ENCODE measurements at regions not wholly inside any gene's neighbourhood (a gene's known extent, or its start where the extent isn't known, plus 50 kb on each side); places are given as distances from the start of the nearest gene placed in this dataset.

DNA sequence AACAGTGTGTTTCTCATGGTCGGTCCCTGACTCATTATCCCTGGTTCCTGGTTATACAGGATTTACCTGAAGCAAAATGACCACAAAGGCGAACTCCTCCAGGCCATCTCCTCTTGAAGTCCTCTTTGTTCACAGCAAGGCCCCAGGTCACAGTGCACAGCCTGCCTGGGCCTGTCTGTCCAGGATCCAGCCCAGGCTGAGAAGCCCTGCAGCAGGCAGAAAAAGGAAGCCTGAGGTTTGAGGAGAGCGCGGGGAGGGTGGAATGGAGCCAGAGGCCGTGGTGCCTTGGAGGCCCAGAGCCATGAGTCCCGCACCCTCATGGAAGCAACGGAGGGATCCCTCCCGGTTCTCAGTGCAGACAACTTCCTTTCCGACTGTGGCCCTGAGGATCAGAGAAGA is 136.8 kb upstream of the IRF2BP2 start:
- DNase-seq = no peak

DNA sequence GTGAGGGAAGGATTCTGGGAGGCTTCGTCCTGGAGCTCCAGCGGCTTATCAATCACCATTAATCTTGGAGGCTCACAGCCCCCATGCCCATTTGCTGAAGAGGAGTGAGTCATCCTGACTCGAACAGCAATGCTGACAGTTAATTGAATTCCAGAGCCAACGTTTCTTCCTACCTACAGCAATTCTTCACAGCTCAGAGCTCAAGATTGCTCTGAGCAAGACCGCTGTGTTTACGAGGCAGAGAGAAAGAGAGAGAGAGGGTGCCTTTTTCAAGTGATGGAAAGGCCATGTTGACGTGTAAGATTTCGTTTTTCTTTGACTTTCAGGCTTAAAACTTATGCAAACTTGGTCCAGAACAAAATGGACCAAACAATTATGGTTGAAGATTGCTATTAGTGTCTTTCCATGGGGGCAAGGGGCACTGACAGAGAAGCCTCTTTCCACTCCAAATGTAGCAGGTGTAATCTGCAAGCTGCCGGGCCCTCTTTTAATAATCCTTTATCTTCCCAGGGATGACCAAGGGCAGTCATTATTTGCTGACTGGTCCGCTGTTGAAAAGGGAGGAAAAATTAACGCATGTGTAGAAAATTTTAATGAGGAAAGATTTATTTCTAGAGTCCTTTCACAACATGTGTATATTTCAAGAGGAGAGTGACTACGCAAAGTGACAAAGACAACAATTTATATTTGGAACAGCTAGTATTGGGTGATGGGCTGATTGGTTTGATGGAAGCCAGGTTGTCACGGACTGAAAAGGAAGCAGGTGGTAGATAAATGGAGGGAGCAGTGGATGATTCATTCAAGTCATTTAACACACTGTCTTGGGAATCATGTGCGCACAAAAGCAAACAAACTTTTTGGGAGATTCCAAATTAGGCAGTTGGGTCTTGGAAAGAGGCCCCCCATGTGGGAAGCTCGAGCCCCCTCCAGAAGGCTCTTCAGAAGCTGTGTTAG is 136.1 kb upstream of the IRF2BP2 start:
- DNase-seq = no peak

DNA sequence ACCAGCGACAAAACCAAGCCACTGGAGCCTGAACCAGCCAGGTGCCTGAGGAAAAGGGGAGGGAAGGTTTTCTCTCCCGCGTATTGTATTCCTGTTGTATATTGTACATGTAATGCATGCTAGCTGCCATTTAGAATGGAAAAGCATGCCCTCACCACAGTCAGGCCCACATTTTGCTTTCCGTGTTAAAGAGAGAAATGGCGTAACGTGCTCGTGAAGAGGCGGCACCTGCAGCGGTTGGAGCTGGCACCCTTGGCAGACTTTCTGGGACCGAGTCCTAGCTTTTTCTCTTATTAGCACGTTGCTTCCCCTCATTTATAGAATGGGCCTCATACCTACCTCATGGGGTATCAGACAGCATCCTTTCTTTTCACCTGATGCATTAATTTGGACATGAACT is 135.3 kb upstream of the IRF2BP2 start:
- DNase-seq = no peak

DNA sequence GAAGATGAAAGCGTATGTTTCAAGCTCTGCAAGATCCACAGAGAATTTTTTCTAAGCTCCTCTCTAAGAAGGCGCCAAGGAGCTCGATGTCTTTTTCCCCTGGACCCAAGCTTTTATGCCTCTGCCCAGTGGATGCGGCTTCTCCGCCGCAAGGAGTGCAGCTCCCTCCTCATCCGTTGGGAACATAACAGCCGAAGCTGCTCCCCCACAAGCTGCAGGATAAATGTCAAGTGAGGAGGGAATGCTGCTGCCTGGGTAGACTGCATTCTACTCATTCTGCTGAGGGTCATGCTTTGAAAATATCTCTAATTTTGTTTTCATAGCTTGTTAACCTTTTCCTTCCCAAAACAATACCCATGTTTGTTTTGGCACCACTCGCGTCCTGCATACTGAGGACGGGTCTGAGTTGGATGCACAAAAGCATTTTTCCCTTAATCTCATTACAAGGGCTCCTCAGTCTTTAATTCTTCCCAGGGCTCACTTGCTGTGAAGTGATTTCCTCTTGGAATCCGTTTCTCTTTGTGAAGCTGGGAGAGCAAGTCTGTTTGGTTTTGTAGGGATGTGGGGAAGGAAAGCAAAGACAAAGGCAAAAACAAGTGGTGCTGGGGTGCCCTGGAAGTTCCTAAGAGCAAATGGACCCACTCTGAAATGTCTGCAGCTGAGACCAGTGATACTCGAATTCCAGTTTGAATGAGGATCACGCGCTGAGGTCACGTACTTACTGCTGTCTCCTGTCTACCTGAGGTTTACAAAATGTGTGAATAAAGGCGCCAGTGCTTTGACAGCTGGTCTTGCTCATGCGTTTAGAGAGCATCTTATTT is 134.0 kb upstream of the IRF2BP2 start:
- no peak for DNase-seq

DNA sequence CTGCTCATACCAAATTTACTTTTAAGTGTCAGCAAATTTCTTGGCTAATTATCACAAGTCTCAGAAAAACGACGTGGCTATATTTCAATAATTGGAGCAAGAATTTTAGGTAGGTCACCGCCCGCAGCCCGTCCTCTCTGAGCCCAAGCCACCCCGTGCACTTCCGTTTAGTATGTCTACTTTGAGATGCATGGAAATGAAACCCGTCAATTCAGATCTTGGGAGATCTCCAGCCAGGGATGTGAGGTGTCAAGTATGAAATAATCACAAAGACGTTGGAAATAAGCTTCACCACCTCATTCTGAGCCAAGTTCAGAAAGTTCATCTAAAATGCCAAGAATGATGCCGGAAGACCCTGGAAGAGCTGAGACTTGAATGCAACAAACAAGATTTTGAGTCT is 132.6 kb upstream of the IRF2BP2 start:
- DNase-seq = no peak

DNA sequence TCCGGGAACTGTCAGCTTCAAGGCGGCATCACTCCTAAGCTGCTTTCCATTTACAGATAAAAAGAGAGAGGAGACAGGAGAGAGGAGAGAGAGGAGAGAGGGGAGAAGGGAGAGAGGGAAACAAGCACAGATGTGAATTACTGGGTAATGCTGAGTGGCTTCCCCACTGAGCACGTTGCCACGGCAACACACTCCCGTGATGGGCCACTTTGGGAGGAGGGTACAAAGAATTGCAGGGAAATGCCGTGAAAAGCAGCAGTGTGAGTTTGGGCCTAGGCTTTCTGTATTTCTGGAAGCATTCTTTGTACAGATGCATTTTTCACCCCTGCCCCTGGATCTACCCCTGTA is 128.0 kb upstream of the IRF2BP2 start:
- DNase-seq = no peak

DNA sequence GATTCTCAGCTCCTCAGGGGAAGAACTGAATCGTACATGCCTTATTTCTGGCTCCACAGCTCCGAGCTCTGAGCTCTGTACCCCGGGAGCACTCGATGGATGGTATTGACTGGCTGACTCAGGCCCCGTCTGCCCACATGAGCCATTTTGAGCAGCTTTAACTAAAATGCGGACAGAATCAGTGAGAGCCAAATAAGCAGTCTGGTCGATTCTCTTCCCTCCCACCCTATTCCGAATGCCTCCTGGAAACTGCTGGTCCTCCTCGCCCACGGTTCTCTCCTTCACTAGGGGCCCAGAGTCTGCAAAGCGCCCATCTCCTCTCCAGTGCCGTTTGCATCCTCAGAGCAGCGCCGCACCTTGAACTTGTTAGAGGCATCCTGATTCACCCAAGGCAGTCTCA is 125.9 kb upstream of the IRF2BP2 start:
- DNase-seq = no peak

DNA sequence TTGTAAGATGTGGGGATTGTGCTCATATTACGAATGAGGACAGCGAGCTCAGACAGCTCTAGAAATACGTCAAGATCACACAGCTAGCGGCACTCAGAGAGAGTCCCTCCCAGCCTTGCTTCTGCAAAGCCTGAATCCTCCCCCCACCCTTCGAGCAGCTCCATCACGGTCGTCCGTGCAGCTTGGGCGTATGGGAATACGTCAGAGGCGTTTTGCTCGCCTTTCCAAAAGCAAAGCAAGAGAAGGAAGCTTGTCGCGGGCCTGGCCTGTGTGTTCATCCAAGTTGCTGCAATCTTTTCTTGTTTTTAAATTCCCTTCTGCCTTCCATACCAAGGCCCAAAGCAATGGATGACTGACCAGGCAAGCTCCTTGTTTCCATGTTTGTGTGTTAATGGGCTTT is 125.5 kb upstream of the IRF2BP2 start:
- DNase-seq = no peak

DNA sequence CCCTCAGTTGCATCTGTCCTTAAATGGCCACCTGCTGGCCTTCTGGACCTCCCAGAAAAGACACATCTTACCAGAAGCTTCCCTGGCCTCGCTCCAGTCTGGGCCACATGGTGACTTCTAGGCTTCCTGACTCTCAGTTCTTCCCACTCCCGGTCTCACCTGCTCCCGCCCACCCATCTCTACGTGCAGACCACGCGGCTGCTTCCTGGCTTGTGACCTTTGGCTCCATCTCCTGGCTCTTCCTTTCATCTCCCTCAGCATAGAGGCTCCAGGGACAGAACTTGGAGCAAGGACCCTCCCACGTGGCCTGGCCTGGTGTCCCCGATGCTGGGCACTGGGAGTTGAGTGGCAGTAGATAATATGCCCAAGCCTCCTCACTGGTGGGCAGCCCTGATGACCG is 124.9 kb upstream of the IRF2BP2 start:
- no peak for DNase-seq

DNA sequence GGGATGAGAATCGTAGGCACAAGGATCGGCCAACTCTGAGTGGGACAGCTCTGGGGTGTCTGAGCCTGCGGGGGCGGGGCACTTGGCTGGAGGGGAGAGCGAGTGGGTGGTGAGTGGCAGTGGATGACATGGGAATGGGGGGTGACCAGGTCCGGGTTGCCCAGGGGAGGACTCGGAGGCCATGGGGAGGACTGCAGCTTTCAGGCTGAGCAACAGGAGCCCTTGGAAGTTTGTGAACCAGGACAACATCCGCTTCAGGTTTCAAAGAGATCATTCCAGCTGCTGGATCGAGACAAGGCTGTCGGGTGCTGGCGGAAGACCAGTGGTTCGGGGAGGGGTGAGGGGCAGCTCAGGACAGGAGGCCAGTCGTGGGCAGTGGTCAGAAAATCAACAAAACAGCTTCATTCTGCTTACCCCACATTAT is 124.4 kb upstream of the IRF2BP2 start:
- DNase-seq = no peak

DNA sequence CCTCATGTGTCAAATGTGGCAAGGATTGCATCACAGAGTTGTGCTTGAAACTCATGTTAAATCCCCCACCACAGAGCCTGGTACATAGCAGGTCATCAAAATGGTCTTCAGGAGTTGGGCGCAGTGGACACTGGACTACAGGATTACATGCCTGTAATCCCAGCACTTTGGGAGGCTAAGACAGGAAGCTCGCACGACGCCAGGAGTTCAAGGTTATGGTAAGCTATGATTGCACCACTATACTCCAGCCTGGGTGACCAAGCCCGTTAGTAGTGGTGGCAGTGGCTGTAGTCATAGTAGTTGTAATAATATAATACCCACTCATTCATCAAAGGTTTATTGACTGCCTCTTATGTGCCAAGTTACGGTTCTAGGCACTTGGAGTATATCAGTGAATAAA is 123.4 kb upstream of the IRF2BP2 start:
- DNase-seq = no peak

DNA sequence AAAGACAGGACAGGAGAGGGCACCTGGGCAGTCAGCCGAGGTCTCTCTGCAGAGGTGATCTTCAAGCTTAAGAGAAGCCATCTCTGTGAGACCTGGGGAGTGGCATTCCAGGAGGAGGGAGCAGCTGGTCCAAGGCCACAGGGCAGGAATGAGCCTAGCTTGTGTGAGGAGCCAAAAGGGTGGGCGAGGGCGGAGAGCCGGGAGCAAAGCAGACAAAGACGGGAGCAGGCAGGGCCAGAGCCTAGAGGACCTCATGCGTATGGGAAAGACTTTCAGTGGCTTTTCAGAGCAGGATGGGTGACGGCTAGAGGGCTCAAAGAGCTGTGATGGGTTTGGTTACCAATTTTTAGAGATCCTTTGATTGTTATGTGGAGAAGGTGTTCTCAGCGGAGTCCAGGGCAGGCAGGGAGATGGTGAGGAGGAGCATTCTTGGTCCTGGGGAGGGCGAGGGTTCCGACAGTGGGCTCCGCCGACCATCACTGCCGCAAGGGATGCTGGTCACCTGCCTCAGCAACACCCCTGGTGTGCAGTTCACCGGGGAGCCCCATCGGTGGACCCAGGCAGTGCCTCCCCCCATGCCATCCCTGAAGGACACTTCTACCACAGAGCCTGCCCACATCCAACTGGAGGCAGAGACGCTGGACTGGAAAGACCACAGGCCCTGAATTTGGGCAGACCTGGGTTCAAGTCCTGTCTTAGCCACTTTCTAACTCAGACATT is 122.9 kb upstream of the IRF2BP2 start:
- no peak for DNase-seq

DNA sequence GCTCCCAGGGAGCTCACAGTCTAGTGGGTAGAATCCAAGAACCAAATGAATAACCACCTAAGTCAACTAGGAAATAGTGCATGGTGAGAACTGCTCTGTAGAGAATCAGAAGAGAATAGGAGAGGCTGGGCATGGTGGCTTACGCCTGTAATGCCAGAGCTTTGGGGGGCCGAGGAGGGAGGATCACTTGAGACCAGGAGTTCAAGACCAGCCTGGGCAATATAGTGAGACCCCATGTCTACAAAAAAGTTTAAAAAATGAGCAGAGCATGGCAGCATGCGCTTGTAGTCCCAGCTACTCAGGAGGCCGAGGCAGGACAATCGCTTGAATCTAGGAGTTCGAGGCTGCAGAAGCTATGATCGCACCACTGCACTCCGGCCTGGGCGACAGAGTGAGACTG is 122.3 kb upstream of the IRF2BP2 start:
- no peak for DNase-seq

DNA sequence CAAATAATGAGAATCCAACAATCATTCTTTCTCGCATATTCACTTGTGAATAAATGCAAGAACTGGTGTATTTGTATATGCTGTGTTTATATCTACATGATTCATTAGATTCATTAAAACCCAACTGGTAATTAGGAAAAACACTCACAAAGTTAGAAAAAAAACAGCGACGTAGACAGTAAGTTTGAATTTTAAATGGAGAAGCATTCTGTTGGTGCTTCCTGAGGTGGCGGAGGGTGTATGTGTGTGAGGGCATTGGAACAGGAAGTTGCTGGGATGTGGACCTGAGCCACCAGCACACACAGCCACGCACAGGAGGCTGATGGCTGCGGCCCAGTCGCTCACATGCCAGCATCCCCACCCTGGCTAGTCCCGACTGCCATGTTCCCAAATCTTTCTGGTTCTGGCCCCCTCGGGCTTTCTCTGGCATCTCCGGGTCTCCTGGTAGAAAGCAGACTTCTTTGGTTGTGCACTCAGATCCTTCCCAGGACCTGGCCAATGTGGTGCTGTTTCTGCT is 121.6 kb upstream of the IRF2BP2 start:
- no peak for DNase-seq

DNA sequence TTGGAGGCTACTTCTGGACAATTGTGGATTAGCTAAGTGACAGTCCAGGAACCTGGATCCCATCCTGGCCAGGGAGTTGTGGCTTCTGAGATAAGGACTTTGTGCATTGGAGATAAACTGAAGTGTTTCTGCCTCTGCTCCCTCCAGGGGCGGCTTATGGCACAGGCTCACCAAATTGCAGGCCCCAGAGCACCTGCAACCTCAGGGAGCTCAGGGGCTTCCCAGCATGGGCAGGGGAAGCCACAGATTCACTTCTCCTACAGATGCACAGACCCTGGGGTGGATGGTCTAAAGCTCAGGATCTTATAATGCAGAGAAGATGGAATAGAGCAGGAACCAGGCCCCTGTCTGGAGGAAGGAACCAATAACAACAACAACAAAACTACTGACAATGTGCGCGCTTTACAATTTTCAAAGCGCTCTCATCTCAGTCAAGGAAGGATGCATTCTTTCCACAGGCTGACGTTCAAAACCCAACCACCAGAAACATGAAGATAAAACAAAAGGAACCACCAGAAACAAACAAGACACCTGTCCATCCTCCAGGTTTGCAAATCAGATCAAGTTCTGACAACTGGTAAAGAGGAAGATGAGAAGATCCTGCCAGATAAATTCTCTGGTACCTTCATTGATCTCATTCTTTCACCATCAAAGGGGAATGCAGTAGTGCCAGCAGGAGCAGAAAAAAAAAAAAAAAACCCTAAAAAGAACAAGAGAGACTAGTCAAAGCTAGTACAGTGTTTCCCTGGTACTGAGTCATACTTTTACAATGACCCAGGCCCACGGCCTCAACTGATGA is 121.0 kb upstream of the IRF2BP2 start:
- DNase-seq = no peak

DNA sequence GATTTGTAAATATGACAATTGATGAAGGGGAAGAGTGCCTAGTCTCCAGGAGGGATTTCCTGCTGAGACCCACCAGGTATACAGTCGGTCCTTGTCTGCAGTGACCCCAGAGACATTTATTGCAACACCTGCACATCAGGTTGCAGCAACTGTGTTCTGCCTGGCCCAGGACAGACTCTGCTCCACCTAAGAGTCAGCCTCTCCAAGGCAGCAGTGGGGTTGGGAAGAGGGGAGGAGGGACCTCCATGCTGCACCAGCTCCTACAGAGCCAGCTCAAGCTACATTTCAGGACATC is 120.4 kb upstream of the IRF2BP2 start:
- no peak for DNase-seq

DNA sequence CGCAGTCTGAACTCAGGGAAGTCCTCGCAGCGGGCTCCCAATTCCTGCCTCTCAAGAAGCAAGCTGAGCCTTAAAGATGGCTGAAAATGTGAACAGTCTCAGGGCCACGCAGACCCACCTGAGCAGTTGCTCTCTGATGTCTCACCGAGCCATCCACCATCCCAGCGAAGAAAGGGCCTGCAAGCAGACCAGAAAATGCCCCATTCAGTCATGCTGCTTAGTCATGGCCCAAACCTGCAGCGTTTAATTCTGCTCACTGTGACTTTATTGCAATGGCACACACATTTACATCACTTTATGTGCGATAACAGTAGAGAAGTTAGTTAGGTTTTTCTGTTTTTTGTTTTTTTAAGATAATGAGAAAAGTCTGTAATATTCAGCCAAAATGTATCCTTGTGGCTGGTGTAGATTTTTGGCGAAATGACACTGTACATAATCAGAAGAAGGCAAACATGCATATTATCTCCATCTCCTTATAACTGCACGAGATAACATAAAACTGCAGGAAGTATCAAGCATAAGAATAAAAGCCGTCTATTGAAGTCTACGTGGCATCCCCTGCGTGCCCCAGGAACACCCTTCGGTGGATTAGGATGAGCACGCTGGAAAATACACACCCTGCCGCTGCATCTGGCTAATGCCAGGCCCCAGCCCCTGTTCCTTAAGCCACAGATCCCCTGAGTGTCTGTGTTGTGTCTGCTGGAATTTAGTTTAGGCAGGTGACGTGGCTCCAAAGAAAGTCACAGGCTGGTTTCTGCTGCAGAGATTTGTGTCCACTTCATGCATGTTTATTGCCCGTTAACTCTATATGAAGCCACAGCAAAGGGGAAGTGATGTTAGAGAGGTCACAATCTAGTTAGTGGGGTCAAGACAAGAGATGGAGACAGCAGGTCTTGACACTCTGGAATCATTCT is 119.8 kb upstream of the IRF2BP2 start:
- DNase-seq = no peak

DNA sequence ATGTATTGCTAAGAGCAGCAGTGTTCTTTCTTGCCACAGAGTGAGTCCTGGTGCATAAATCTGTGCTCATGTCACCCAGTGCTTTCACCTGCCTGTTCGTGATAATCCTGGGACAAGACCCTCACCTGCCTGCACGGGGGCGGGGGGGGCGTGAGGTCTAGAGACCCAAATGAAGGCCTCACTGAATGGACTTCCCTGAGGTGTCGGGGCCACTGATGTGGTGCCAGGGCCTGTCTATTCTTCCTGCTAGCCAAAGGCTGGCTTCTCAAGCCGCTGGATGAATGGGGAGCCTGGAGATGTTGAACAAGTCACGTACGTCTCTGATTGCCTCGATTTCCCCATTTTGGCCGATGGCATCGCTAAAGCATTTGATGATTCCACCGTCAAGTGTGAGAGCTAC is 118.8 kb upstream of the IRF2BP2 start:
- no peak for DNase-seq

DNA sequence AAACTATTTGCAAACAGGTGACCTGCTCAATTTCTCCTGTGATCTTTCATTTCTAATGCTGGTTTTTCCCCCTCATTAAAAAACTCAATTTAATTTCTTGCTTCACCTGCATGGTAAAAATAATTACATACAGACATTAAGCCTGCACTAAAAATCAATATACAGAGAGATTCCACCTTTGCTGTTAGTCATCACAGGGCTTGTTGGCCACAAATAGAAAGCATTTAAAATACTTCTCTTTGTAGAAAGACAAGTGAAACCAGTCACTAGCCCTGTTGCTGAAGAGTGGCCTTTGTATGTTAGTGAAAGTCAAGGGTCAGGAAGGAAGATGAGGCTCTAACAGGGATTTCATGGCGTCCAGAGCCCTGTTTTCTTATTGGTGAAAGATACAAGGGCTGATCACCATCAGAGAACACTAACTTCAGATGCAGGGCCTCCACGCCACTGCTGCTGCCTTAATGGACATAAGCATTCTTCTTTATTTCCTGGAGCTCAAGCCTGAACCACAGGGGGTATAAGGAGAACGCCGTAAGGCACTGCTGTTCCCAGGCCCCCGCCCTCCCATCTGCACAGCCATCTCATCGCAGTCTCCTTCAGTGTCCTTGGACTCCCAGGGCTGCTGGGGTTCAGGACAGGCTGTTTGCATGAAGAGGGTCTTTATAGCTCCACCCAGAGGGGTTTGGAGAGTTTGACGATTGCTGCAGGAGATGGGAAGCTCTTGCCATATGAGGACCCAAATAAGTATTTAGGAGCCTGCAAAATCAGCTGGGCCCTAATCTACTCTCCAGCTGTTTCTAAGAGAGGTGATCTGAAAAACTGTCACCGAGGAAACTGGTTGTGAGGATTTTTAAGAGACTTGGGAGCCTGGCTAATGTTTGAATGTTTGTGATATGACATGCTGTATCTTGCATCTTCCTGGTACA is 117.3 kb upstream of the IRF2BP2 start:
- DNase-seq = no peak

DNA sequence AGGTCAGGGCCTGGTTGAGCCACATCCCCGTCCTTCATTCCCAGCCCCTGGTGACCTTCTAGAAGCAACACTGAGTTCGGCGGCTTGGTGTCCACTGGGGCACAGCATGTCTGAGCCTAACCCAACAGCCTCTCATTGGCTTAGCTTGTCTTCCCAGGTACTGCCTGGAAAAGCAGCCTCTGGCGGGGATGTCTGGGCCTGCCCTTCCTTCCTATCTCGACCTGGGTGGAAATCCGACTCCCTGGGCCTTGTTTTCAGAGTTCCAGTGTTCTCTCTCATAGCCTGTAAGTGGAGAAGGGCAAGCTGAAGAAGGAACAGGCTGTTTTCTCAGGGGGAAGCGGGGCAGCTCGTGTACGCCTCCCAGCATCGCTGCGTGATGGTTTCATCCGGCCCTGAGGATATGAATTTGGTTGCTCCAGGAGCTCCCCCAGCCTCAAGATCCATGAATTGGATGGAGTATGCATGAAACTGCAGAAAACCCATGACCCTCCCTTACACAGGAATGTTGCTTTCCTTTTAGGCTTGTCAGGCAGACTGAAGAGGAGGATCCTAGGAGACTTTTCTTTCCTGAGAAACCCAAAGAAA is 116.5 kb upstream of the IRF2BP2 start:
- DNase-seq = no peak

Data from NCI-H1417 treated with DMSO at 0.1 percent for 48 hours (cell line).